Keratinocyte (primary cell): ENCODE measurements at regions not wholly inside any gene's neighbourhood (a gene's known extent, or its start where the extent isn't known, plus 50 kb on each side); places are given as distances from the start of the nearest gene placed in this dataset.
A peak's percentile ranks its signal among the peaks of the same experiment; 100 is the strongest.

ENCODE experiments used
- DNase-seq: peaks from one replicate; pipeline ENCODE4 v3.0.0-alpha.2; 2011; ENCODE audit warnings: low read depth, missing footprints, low spot score
- FAIRE-seq: peaks from 2 replicates; lab custom pipeline; 2011; peaks lifted over from hg19 to GRCh38; lab: Jason Lieb, UNC
- H2AFZ ChIP-seq: 2 replicates; pipeline ENCODE4 v1.6.0; 2012; ENCODE audit warnings: low read length, control low read depth, inconsistent platforms; ENCODE audit not compliant: control insufficient read depth
- H3K27ac ChIP-seq: 2 replicates; pipeline ENCODE4 v1.5.1; 2011; ENCODE audit warnings: low read length; ENCODE audit not compliant: control insufficient read depth, insufficient read depth
- H3K27me3 ChIP-seq: 3 replicates; pipeline ENCODE4 v1.6.0; 2011; ENCODE audit warnings: low read length; ENCODE audit not compliant: control insufficient read depth, insufficient read depth; ENCODE audit errors: extremely low read depth
- H3K36me3 ChIP-seq, 2 experiments: 2 replicates in 1 of 2; 3 replicates in 1 of 2; pipeline ENCODE4 v1.5.1; 2011; ENCODE audit warnings: low read length in 2 of 2, mild to moderate bottlenecking in 1 of 2; ENCODE audit not compliant: control insufficient read depth in 2 of 2, insufficient read depth in 2 of 2; ENCODE audit errors: extremely low read depth in 1 of 2
- H3K4me1 ChIP-seq: 3 replicates; pipeline ENCODE4 v1.5.1; 2011; ENCODE audit warnings: low read length; ENCODE audit not compliant: control insufficient read depth, insufficient read depth; ENCODE audit errors: extremely low read depth
- H3K4me2 ChIP-seq: 3 replicates; pipeline ENCODE4 v1.6.0; 2011; ENCODE audit warnings: low read depth, low read length; ENCODE audit not compliant: control insufficient read depth, insufficient read depth; ENCODE audit errors: extremely low read depth
- H3K4me3 ChIP-seq, 3 experiments: fragments of 200-600 bp in 1 of 3; sonication (generic) in 1 of 3; 2 replicates in 2 of 3; 3 replicates in 1 of 3; pipeline ENCODE4 v1.5.1; 2011 to 2016; ENCODE audit warnings: low read length in 3 of 3, mild to moderate bottlenecking in 3 of 3, control low read depth in 2 of 3, inconsistent platforms in 1 of 3, low read depth in 1 of 3, mixed read lengths in 1 of 3, mixed run types in 1 of 3, moderate library complexity in 1 of 3; ENCODE audit not compliant: control insufficient read depth in 2 of 3, insufficient read depth in 2 of 3; ENCODE audit errors: extremely low read depth in 1 of 3
- H3K79me2 ChIP-seq: 2 replicates; pipeline ENCODE4 v1.6.0; 2012; ENCODE audit warnings: low read length; ENCODE audit not compliant: control insufficient read depth, insufficient read depth
- H3K9ac ChIP-seq: 3 replicates; pipeline ENCODE4 v1.6.0; 2011; ENCODE audit warnings: low read length; ENCODE audit not compliant: control insufficient read depth, insufficient read depth; ENCODE audit errors: extremely low read depth
- H3K9me1 ChIP-seq: 3 replicates; pipeline ENCODE4 v1.6.0; 2011; ENCODE audit warnings: low read length; ENCODE audit not compliant: control insufficient read depth, insufficient read depth; ENCODE audit errors: extremely low read depth
- H3K9me3 ChIP-seq: 2 replicates; pipeline ENCODE4 v1.5.1; 2012; ENCODE audit warnings: low read depth, low read length; ENCODE audit not compliant: control insufficient read depth
- H4K20me1 ChIP-seq: 3 replicates; pipeline ENCODE4 v1.6.0; 2011; ENCODE audit warnings: low read length; ENCODE audit not compliant: control insufficient read depth, insufficient read depth; ENCODE audit errors: extremely low read depth
- CTCF ChIP-seq, 3 experiments: IDR thresholded peaks in 1 of 3; conservative IDR thresholded peaks in 1 of 3; optimal IDR thresholded peaks in 1 of 3; 2 replicates in 2 of 3; 3 replicates in 1 of 3; pipeline versions ENCODE3 to v1.5.1; 2011; ENCODE audit warnings: low read length in 3 of 3, mild to moderate bottlenecking in 3 of 3, moderate library complexity in 2 of 3, control low read depth in 1 of 3, inconsistent platforms in 1 of 3; ENCODE audit not compliant: insufficient read depth in 2 of 3; ENCODE audit errors: extremely low read depth in 1 of 3
- EZH2 ChIP-seq: IDR thresholded peaks from one replicate; pipeline ENCODE4 v1.6.1; 2012; ENCODE audit warnings: inconsistent platforms, mild to moderate bottlenecking, low read length, moderate library complexity
- dilution Hi-C: fragments of 300-500 bp; cut with MboI; formaldehyde crosslinking; loops from one replicate; pipeline ENCODE4 v1.7.0; 2020; ENCODE audit warnings: low sequenced_read_pairs; ENCODE audit not compliant: extremely low pct_ligation_motif_present

- H3K9me3 ChIP-seq: no peaks in the 10 kb centered on the region
- peak; percentile 78 for FAIRE-seq
- H2AFZ ChIP-seq: peak overlapping the region; percentile 94
Observed at GRCh38 chr7:18352339-18353255, 143.0 kb upstream of the HDAC9 start.

DNA sequence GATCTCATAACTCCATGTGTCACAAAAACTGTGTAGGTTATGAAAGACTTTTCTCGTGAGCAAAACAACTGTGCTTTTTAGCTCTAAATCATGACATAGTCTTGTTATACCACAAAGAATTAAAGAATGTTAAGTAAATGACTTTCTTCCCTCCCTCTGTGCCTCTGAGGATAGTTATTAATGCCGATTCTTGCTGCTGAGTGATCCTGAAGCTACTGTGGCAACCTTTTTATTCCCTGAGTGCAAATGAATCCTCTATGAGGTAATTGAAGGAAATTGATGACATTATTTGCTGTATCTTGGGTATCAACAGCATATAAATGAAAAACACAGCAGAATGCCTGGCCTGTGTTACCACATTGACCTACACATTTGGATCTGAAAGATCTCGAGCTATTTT lies 142.2 kb upstream of the HDAC9 start:
- FAIRE-seq: no peak
- Histone ChIP-seq H3K9ac (no peak overlapping the region), H3K4me2 (no peak overlapping the region), H3K79me2 (no peaks in the 10 kb centered on the region), H3K9me3 (no peaks in the 10 kb centered on the region), H3K4me3 (no peak overlapping the region), H4K20me1 (no peaks in the 10 kb centered on the region), H3K9me1 (no peaks in the 10 kb centered on the region), H3K36me3 (no peaks in the 10 kb centered on the region), H3K4me1 (peaks cover 4% of the 10 kb centered on the region), H3K27ac (no peak overlapping the region), H2AFZ (no peak overlapping the region), H3K27me3 (no peaks in the 10 kb centered on the region)
- dilution Hi-C loops: no loop called here
- TF ChIP-seq CTCF (optimal IDR thresholded peaks at IDR 0.05 in 1 of 3, IDR thresholded peaks at IDR 0.05 in 1 of 3, conservative IDR thresholded peaks at IDR 0.05 in 1 of 3; ENCODE audit: extremely low read depth in 1 of 3, insufficient read depth in 2 of 3, low read length in 3 of 3): no peak
- no peak for TF ChIP-seq EZH2
- DNase-seq: no peak

More at GRCh38 chr7:18352339-18353255, 143.0 kb upstream of the HDAC9 start:
- DNase-seq: no peak
- H3K4me1 ChIP-seq: peaks cover 4% of the 10 kb centered on the region
- H3K36me3 ChIP-seq: no peaks in the 10 kb centered on the region
- peak overlapping the region; percentile 79 for H3K4me2 ChIP-seq
- dilution Hi-C loops: no loop called here
- H3K9ac ChIP-seq: no peak overlapping the region
- no peak overlapping the region for H3K27ac ChIP-seq
- H3K9me1 ChIP-seq: no peaks in the 10 kb centered on the region
- H3K79me2 ChIP-seq: no peaks in the 10 kb centered on the region
- no peaks in the 10 kb centered on the region for H4K20me1 ChIP-seq
- H3K4me3 ChIP-seq: peak overlapping the region in 2 of 3 experiments; percentile 40 to 56
- H3K27me3 ChIP-seq: no peaks in the 10 kb centered on the region
- TF ChIP-seq EZH2 (no peak), CTCF (optimal IDR thresholded peaks at IDR 0.05 in 1 of 3, IDR thresholded peaks at IDR 0.05 in 1 of 3, conservative IDR thresholded peaks at IDR 0.05 in 1 of 3; ENCODE audit: extremely low read depth in 1 of 3, insufficient read depth in 2 of 3, low read length in 3 of 3) (peak; percentile 50 to 62 (median 52))
